ENCODE measurements at regions not wholly inside any gene's neighbourhood (a gene's known extent, or its start where the extent isn't known, plus 50 kb on each side); places are given as distances from the start of the nearest gene placed in this dataset.

DNA sequence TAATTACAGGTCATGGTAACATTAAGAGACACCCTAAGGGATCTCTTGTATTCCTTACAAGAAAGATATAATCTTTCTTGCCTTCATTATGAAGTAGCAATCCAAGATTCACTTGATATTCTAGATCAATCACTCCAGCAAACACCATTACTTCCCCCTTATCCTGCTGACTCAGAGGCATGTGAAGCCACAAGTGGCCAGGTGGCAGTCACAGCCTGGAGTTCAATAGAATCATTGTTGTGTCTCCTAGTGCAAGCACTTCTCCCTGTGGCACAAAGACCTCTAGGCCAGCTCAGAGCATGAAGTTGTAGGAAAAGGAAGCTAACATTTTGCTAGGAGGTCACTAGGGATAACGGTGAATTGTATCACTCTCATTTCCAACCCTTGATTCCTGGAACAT lies 864.3 kb upstream of the ATXN8OS start (continued):
- TF ChIP-seq TCF15 (CRISPR knock-in tag; IDR thresholded peaks at IDR 0.05) (no peak), SPI1 (IDR thresholded peaks at IDR 0.05; ENCODE audit: borderline replicate concordance, low read depth, low read length) (no peak), TEAD4 (IDR thresholded peaks at IDR 0.05; ENCODE audit: low read length) (no peak), TEAD4 (CRISPR knock-in tag; IDR thresholded peaks at IDR 0.05; ENCODE audit: borderline replicate concordance) (no peak), MCM5 (IDR thresholded peaks at IDR 0.05; ENCODE audit: low read depth) (no peak), LEF1 (IDR thresholded peaks at IDR 0.05) (no peak), ZFP30 (CRISPR knock-in tag; IDR thresholded peaks at IDR 0.05; ENCODE audit: borderline replicate concordance) (no peak), NELFE (IDR thresholded peaks at IDR 0.05; ENCODE audit: insufficient read depth, insufficient read length) (no peak), ATF6 (CRISPR knock-in tag; IDR thresholded peaks at IDR 0.05) (no peak), ZNF668 (CRISPR knock-in tag; IDR thresholded peaks at IDR 0.05) (no peak), CBX3 (IDR thresholded peaks at IDR 0.05; ENCODE audit: borderline replicate concordance in 1 of 2, low read length in 2 of 2) (no peak), ZNF318 (IDR thresholded peaks at IDR 0.05; ENCODE audit: borderline replicate concordance in 1 of 2, low read depth in 1 of 2) (no peak), BDP1 (IDR thresholded peaks at IDR 0.05; ENCODE audit: insufficient read depth, insufficient read length) (no peak), NUFIP1 (IDR thresholded peaks at IDR 0.05; ENCODE audit: partially characterized antibody) (no peak), DNMT1 (IDR thresholded peaks at IDR 0.05) (no peak), NFIX (CRISPR knock-in tag; IDR thresholded peaks at IDR 0.05; ENCODE audit: low read depth) (no peak)

Data from K562 (cell line).